Mammary epithelial cell (primary cell): ENCODE measurements at regions not wholly inside any gene's neighbourhood (a gene's known extent, or its start where the extent isn't known, plus 50 kb on each side); places are given as distances from the start of the nearest gene placed in this dataset.

Experiments
- EZH2 ChIP-seq: IDR thresholded peaks from 2 replicates; pipeline ENCODE4 v1.6.1; 2012; ENCODE audit warnings: low read length, inconsistent platforms, borderline replicate concordance
- TF ChIP-seq, protein P1 (sequence below), 2 donors: IDR thresholded peaks in 1 of 2; conservative IDR thresholded peaks in 1 of 2; 2 replicates each; pipeline ENCODE4 v1.5.1; 2011 to 2012; ENCODE audit warnings: inconsistent platforms in 2 of 2, low read length in 2 of 2, mild to moderate bottlenecking in 2 of 2, control low read depth in 1 of 2, low read depth in 1 of 2; ENCODE audit not compliant: insufficient read depth in 1 of 2; ENCODE audit errors: extremely low read depth in 1 of 2

DNA sequence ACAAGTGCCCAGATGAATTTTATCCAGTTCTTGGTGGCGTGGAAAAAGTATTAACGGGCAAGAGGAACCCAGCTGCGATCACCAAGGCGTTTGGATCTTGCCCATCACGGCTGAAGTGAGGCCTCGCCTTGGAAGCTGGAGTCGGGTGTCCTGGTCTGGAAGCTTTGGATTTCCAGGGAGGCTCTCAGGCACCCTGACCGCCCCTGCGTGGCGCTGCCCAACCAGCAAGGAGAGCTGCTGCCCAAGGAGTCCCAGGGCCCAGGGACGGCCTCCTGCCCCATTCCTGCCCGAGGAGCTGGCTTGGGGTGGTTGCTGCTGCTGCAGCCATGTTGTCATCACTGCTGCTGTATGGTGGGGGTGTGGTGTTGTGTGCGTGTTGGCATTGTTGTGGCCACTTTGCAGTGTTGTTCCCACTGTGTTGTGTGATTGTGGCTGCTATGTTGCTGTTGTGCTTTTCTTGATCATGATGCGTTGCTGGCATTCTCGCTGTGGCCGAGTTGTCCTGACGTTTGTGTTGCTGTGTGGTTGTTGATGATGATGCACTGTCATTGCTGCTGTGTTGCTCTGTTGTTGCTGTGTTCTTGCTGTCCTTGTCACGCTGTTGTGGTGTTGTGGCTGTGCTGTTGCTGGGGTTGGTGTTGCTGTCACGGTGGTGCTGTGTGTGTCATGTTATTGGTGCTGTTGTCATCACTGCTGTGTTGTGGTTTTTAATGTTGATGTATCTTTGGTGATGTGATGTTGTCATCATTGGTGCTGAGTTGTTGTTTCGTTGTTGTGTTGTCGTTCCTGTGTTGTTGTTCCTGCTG, 318.8 kb downstream of the C16orf95 start:
- TF ChIP-seq, protein P1, sequence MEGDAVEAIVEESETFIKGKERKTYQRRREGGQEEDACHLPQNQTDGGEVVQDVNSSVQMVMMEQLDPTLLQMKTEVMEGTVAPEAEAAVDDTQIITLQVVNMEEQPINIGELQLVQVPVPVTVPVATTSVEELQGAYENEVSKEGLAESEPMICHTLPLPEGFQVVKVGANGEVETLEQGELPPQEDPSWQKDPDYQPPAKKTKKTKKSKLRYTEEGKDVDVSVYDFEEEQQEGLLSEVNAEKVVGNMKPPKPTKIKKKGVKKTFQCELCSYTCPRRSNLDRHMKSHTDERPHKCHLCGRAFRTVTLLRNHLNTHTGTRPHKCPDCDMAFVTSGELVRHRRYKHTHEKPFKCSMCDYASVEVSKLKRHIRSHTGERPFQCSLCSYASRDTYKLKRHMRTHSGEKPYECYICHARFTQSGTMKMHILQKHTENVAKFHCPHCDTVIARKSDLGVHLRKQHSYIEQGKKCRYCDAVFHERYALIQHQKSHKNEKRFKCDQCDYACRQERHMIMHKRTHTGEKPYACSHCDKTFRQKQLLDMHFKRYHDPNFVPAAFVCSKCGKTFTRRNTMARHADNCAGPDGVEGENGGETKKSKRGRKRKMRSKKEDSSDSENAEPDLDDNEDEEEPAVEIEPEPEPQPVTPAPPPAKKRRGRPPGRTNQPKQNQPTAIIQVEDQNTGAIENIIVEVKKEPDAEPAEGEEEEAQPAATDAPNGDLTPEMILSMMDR (conservative IDR thresholded peaks at IDR 0.05 in 1 of 2, IDR thresholded peaks at IDR 0.05 in 1 of 2; ENCODE audit: extremely low read depth in 1 of 2, insufficient read depth in 1 of 2, low read depth in 1 of 2, low read length in 2 of 2) = no peak
- TF ChIP-seq EZH2 = no peak
